Epithelial cell of proximal tubule (primary cell): ENCODE measurements at regions not wholly inside any gene's neighbourhood (a gene's known extent, or its start where the extent isn't known, plus 50 kb on each side); places are given as distances from the start of the nearest gene placed in this dataset.

ENCODE experiments used
- DNase-seq: peaks from one replicate; pipeline ENCODE4 v3.0.0-alpha.2; 2011; ENCODE audit warnings: low read depth
- H3K4me3 ChIP-seq: 2 replicates; pipeline ENCODE4 v1.5.1; 2011; ENCODE audit warnings: low read depth, mild to moderate bottlenecking, low read length
- CTCF ChIP-seq: conservative IDR thresholded peaks from 2 replicates; pipeline ENCODE4 v1.5.1; 2012; ENCODE audit warnings: low read depth, mild to moderate bottlenecking, low read length

- no peak overlapping the region for H3K4me3 ChIP-seq
- DNase-seq, result no peak
- no peak for TF ChIP-seq CTCF
These were observed 301.9 kb upstream of the TBX18 start for GRCh38 chr6:85066266-85066665.

- TF ChIP-seq CTCF, result no peak
- no peak for DNase-seq
- H3K4me3 ChIP-seq, result no peak overlapping the region
These were observed 301.4 kb upstream of the TBX18 start for GRCh38 chr6:85065831-85066230.

GRCh38 chr6:85063611-85064010 lies 299.2 kb upstream of the TBX18 start:
- H3K4me3 ChIP-seq, result no peak overlapping the region
- DNase-seq, result no peak
- TF ChIP-seq CTCF, result no peak

GRCh38 chr6:85062884-85063283 lies 298.5 kb upstream of the TBX18 start:
- no peak overlapping the region for H3K4me3 ChIP-seq
- TF ChIP-seq CTCF, result no peak
- no peak for DNase-seq

- no peak overlapping the region for H3K4me3 ChIP-seq
- no peak for TF ChIP-seq CTCF
- no peak for DNase-seq
These were observed 294.4 kb upstream of the TBX18 start for GRCh38 chr6:85058806-85059205.

- TF ChIP-seq CTCF, result no peak
- no peak for DNase-seq
- no peak overlapping the region for H3K4me3 ChIP-seq
These were observed 285.8 kb upstream of the TBX18 start for GRCh38 chr6:85050149-85050548.

GRCh38 chr6:85049282-85049681 lies 284.9 kb upstream of the TBX18 start:
- DNase-seq, result no peak
- TF ChIP-seq CTCF, result no peak
- no peak overlapping the region for H3K4me3 ChIP-seq
